Liver (tissue), 3 donors: ENCODE measurements at regions not wholly inside any gene's neighbourhood (a gene's known extent, or its start where the extent isn't known, plus 50 kb on each side); places are given as distances from the start of the nearest gene placed in this dataset.

ENCODE experiments used
- RXRA ChIP-seq, 2 donors: IDR thresholded peaks; 2 replicates each; pipeline ENCODE4 v1.6.1; 2017 to 2018; ENCODE audit warnings: antibody characterized with exemption in 2 of 2, mild to moderate bottlenecking in 1 of 2
- TF ChIP-seq, protein P1 (sequence below): fragments of 150-350 bp; IDR thresholded peaks from 2 replicates; pipeline ENCODE4 v1.5.1; 2017; ENCODE audit warnings: improper control_type of control experiment, low read depth, low read length; ENCODE audit not compliant: missing input control
- TF ChIP-seq, protein P2 (sequence below): IDR thresholded peaks from 2 replicates; pipeline ENCODE4 v1.6.1; 2016; ENCODE audit warnings: antibody characterized with exemption, mild to moderate bottlenecking
- TF ChIP-seq, protein P3 (sequence below): IDR thresholded peaks from 2 replicates; pipeline ENCODE4 v1.6.1; 2016; ENCODE audit warnings: antibody characterized with exemption
- TF ChIP-seq, protein P4 (sequence below): IDR thresholded peaks from 2 replicates; pipeline ENCODE4 v1.6.1; 2016; ENCODE audit warnings: antibody characterized with exemption
- donor health status: healthy.
- donor health status: healthy.

DNA sequence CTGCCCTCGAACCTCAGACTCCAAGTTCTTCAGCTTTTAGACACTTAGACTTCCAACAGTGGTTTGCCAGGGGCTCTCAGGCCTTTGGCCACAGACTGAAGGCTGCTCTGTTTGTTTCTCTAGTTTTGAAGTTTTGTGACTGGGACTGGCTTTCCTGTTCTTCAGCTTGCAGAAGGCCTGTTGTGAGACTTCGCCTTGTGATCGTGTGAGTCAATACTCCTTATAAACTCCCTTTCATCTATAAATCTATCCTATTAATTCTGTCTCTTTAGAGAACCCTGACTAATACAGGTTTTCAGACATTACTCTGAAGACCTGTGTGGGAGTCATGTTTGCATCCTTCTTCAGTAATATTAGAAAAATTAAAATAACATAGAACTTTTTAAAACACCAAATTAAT lies 289.1 kb downstream of the RMST start:
- TF ChIP-seq, protein P1, sequence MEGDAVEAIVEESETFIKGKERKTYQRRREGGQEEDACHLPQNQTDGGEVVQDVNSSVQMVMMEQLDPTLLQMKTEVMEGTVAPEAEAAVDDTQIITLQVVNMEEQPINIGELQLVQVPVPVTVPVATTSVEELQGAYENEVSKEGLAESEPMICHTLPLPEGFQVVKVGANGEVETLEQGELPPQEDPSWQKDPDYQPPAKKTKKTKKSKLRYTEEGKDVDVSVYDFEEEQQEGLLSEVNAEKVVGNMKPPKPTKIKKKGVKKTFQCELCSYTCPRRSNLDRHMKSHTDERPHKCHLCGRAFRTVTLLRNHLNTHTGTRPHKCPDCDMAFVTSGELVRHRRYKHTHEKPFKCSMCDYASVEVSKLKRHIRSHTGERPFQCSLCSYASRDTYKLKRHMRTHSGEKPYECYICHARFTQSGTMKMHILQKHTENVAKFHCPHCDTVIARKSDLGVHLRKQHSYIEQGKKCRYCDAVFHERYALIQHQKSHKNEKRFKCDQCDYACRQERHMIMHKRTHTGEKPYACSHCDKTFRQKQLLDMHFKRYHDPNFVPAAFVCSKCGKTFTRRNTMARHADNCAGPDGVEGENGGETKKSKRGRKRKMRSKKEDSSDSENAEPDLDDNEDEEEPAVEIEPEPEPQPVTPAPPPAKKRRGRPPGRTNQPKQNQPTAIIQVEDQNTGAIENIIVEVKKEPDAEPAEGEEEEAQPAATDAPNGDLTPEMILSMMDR, result no peak
- TF ChIP-seq, protein P2, sequence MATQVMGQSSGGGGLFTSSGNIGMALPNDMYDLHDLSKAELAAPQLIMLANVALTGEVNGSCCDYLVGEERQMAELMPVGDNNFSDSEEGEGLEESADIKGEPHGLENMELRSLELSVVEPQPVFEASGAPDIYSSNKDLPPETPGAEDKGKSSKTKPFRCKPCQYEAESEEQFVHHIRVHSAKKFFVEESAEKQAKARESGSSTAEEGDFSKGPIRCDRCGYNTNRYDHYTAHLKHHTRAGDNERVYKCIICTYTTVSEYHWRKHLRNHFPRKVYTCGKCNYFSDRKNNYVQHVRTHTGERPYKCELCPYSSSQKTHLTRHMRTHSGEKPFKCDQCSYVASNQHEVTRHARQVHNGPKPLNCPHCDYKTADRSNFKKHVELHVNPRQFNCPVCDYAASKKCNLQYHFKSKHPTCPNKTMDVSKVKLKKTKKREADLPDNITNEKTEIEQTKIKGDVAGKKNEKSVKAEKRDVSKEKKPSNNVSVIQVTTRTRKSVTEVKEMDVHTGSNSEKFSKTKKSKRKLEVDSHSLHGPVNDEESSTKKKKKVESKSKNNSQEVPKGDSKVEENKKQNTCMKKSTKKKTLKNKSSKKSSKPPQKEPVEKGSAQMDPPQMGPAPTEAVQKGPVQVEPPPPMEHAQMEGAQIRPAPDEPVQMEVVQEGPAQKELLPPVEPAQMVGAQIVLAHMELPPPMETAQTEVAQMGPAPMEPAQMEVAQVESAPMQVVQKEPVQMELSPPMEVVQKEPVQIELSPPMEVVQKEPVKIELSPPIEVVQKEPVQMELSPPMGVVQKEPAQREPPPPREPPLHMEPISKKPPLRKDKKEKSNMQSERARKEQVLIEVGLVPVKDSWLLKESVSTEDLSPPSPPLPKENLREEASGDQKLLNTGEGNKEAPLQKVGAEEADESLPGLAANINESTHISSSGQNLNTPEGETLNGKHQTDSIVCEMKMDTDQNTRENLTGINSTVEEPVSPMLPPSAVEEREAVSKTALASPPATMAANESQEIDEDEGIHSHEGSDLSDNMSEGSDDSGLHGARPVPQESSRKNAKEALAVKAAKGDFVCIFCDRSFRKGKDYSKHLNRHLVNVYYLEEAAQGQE, result no peak
- TF ChIP-seq, protein P3, sequence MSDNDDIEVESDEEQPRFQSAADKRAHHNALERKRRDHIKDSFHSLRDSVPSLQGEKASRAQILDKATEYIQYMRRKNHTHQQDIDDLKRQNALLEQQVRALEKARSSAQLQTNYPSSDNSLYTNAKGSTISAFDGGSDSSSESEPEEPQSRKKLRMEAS, result no peak
- TF ChIP-seq RXRA (IDR thresholded peaks at IDR 0.05), result no peak
- TF ChIP-seq, protein P4, sequence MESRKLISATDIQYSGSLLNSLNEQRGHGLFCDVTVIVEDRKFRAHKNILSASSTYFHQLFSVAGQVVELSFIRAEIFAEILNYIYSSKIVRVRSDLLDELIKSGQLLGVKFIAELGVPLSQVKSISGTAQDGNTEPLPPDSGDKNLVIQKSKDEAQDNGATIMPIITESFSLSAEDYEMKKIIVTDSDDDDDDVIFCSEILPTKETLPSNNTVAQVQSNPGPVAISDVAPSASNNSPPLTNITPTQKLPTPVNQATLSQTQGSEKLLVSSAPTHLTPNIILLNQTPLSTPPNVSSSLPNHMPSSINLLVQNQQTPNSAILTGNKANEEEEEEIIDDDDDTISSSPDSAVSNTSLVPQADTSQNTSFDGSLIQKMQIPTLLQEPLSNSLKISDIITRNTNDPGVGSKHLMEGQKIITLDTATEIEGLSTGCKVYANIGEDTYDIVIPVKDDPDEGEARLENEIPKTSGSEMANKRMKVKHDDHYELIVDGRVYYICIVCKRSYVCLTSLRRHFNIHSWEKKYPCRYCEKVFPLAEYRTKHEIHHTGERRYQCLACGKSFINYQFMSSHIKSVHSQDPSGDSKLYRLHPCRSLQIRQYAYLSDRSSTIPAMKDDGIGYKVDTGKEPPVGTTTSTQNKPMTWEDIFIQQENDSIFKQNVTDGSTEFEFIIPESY, result no peak
